CD4-positive, alpha-beta T cell treated with Interleukin-4 for 1 hour (primary cell): ENCODE measurements at regions not wholly inside any gene's neighbourhood (a gene's known extent, or its start where the extent isn't known, plus 50 kb on each side); places are given as distances from the start of the nearest gene placed in this dataset.
A peak's percentile ranks its signal among the peaks of the same experiment; 100 is the strongest.

Experiments used
- DNase-seq, 2 donors: peaks; one replicate each; pipeline ENCODE4 v3.0.0-alpha.2; 2020 to 2022

- DNase-seq, result peak; percentile 48 to 56
These were observed 51.2 kb upstream of the CDH5 start for GRCh38 chr16:66315210-66315825.

GRCh38 chr16:66311306-66311705 lies 55.2 kb upstream of the CDH5 start:
- DNase-seq, result no peak

- DNase-seq, result no peak
These were observed 57.2 kb upstream of the CDH5 start for GRCh38 chr16:66309215-66309807.

- DNase-seq, result no peak
These were observed 58.4 kb upstream of the CDH5 start for GRCh38 chr16:66308096-66308495.

GRCh38 chr16:66306366-66307150 lies 59.9 kb upstream of the CDH5 start:
- DNase-seq, result no peak

- DNase-seq, result no peak
These were observed 61.5 kb upstream of the CDH5 start for GRCh38 chr16:66304961-66305360.

GRCh38 chr16:66304151-66304550 lies 62.3 kb upstream of the CDH5 start:
- no peak for DNase-seq

- no peak for DNase-seq
These were observed 66.0 kb upstream of the CDH5 start for GRCh38 chr16:66300501-66300900.

- no peak for DNase-seq
These were observed 66.5 kb upstream of the CDH5 start for GRCh38 chr16:66300037-66300436.

GRCh38 chr16:66299349-66299748 lies 67.1 kb upstream of the CDH5 start:
- no peak for DNase-seq

- DNase-seq, result no peak
These were observed 67.8 kb upstream of the CDH5 start for GRCh38 chr16:66298571-66299120.

- no peak for DNase-seq
These were observed 68.5 kb upstream of the CDH5 start for GRCh38 chr16:66298006-66298405.

GRCh38 chr16:66296591-66296990 lies 69.9 kb upstream of the CDH5 start:
- no peak for DNase-seq

- DNase-seq, result no peak
These were observed 70.5 kb upstream of the CDH5 start for GRCh38 chr16:66295761-66296546.

GRCh38 chr16:66295213-66295612 lies 71.3 kb upstream of the CDH5 start:
- no peak for DNase-seq

- DNase-seq, result no peak
These were observed 72.0 kb upstream of the CDH5 start for GRCh38 chr16:66294507-66294906.

- DNase-seq, result no peak
These were observed 72.6 kb upstream of the CDH5 start for GRCh38 chr16:66293932-66294331.

GRCh38 chr16:66293207-66293735 lies 73.2 kb upstream of the CDH5 start:
- no peak for DNase-seq

- no peak for DNase-seq
These were observed 74.1 kb upstream of the CDH5 start for GRCh38 chr16:66292241-66292935.

GRCh38 chr16:66291833-66292232 lies 74.7 kb upstream of the CDH5 start:
- DNase-seq, result no peak

- no peak for DNase-seq
These were observed 76.1 kb upstream of the CDH5 start for GRCh38 chr16:66290431-66290830.

GRCh38 chr16:66289986-66290385 lies 76.5 kb upstream of the CDH5 start:
- no peak for DNase-seq
